Tibial artery (tissue), 4 donors: ENCODE measurements at regions not wholly inside any gene's neighbourhood (a gene's known extent, or its start where the extent isn't known, plus 50 kb on each side); places are given as distances from the start of the nearest gene placed in this dataset.

Source experiments
- DNase-seq, 2 donors: peaks; one replicate each; pipeline ENCODE4 v3.0.0-alpha.2; 2019
- H3K27ac ChIP-seq, 2 donors: fragments of 200-600 bp; sonication (generic) in 1 of 2; 1 replicate in 1 of 2; 2 replicates in 1 of 2; pipeline ENCODE4 v1.5.1; 2018 to 2019; ENCODE audit warnings: mild to moderate bottlenecking in 1 of 2
- H3K27me3 ChIP-seq, 2 donors: fragments of 200-600 bp; sonication (generic) in 1 of 2; one replicate each; pipeline versions ENCODE4 v1.5.1 to v1.6.0; 2016 to 2019
- H3K36me3 ChIP-seq, 3 donors: fragments of 200-600 bp; sonication (generic) in 2 of 3; one replicate each; pipeline ENCODE4 v1.5.1; 2016 to 2019; ENCODE audit warnings: mild to moderate bottlenecking in 2 of 3
- H3K4me1 ChIP-seq, 4 donors: fragments of 200-600 bp; sonication (generic) in 2 of 4; 1 replicate in 3 of 4; 2 replicates in 1 of 4; pipeline ENCODE4 v1.5.1; 2016 to 2019
- H3K4me3 ChIP-seq, 2 donors: fragments of 200-600 bp; sonication (generic) in 1 of 2; 1 replicate in 1 of 2; 2 replicates in 1 of 2; pipeline ENCODE4 v1.5.1; 2018 to 2019; ENCODE audit warnings: mild to moderate bottlenecking in 2 of 2
- H3K9me3 ChIP-seq, 3 donors: fragments of 200-600 bp; sonication (generic) in 1 of 3; one replicate each; pipeline ENCODE4 v1.5.1; 2016 to 2019
- intact Hi-C: fragments of 100-400 bp; cut with DNase I; formaldehyde crosslinking; loops from one replicate; pipeline ENCODE4 v1.15.0; 2023; ENCODE audit warnings: low total_unique reads
- TF ChIP-seq, protein P1 (sequence below), 2 experiments: fragments of 200-600 bp in 1 of 2; fragments of 450-650 bp in 1 of 2; IDR thresholded peaks; one replicate each; pipeline ENCODE4 v1.5.1; 2017 to 2019; ENCODE audit warnings: antibody characterized with exemption in 2 of 2, mild to moderate bottlenecking in 1 of 2, moderate library complexity in 1 of 2

DNA sequence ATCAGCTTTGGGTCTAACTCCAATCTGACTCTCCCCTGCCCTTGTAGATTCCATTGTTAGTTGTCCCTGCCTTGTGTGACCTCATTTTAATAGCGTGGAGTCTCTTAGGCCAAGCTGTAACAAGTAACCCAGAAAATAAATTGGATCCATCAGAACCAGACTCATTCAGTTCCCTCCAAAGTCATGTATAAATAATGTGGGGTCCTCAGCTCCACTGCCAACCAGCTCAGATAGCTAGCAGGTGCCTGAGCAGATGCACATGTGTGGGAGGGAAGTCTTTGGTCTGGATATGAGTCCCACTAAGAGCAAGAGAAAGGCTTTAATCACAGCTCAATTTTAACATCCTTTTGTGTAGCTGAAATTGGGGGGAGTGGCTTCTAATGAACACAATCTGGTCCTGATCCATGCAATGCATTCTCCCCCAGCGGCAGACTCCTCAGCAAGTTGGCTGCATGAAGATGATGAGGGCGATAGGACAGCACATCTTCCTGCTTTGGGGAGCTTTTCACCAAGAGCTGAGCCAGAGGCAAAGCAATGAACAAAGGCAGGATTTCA, 151.6 kb downstream of the ABCC12 start:
- Histone ChIP-seq H3K9me3 (no peaks in the 10 kb centered on the region), H3K27ac (no peak overlapping the region), H3K4me3 (no peak overlapping the region), H3K27me3 (no peaks in the 10 kb centered on the region), H3K4me1 (no peaks in the 10 kb centered on the region), H3K36me3 (no peaks in the 10 kb centered on the region)
- intact Hi-C loops: no loop called here
- DNase-seq: no peak
- TF ChIP-seq, protein P1, sequence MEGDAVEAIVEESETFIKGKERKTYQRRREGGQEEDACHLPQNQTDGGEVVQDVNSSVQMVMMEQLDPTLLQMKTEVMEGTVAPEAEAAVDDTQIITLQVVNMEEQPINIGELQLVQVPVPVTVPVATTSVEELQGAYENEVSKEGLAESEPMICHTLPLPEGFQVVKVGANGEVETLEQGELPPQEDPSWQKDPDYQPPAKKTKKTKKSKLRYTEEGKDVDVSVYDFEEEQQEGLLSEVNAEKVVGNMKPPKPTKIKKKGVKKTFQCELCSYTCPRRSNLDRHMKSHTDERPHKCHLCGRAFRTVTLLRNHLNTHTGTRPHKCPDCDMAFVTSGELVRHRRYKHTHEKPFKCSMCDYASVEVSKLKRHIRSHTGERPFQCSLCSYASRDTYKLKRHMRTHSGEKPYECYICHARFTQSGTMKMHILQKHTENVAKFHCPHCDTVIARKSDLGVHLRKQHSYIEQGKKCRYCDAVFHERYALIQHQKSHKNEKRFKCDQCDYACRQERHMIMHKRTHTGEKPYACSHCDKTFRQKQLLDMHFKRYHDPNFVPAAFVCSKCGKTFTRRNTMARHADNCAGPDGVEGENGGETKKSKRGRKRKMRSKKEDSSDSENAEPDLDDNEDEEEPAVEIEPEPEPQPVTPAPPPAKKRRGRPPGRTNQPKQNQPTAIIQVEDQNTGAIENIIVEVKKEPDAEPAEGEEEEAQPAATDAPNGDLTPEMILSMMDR (IDR thresholded peaks at IDR 0.05): no peak

DNA sequence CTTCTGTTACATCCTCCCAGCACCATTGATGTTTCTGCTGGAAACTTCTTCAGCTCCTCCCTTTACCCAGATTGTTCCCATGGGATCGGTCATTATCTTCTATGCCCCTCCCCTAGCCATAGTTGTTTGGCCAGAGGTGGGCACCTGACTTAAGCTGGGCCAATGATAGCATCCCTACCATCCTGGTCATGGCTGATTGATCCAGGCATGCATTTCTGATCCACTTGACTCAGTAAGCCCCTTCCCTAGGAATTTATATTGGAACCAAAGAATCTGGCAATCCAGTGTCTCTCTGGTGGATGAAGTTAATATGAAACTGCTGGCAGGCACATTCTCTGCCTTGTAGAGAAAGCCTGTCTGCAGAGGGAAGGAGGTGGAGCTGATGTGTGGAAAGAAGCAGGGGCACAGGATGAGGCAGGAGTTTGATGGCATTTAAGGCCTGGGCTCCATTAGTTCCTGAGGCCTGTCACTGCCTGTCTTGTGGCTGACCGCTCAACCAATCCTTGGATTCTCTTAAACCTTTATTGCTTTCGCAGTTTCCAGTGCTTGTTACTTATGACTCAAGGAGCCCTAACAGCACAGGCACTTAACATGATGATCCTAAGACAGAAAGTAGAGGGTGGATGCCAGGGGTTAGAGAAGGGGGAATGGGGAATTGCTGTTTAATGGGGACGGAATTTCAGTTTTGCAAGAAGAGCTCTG, 152.4 kb downstream of the ABCC12 start:
- no peak for DNase-seq
- TF ChIP-seq, protein P1 (IDR thresholded peaks at IDR 0.05): no peak
- H3K27me3 ChIP-seq: no peaks in the 10 kb centered on the region

DNA sequence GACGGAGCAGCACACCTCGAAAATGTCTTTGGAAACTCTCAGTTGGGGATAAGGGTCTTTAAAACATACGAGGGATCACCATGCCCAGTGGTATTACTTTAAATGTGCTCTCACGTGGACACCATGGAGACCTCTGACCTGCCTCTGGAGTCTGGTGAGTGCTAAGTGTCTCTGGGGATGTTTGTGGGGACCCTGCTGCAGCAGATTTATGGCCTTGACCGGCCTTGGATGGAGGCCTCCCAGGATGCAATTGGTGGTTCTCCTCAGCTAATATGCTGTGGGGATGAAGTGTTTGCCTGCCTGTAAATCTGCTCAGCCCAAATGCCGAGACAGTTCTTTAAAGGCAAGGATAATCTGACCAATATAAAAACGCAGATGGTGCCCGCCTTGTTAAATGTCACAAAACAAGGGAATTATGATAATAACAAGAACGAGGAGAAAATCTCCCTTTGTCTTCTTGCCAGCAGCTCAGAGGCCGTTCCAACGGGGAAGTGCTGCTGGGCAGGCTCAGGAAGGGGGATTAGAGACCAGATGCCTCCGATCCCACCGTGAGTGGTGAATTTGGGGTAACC, 154.4 kb downstream of the ABCC12 start:
- no peak for DNase-seq
- no peak overlapping the region for H3K27ac ChIP-seq
- no peak overlapping the region for H3K4me3 ChIP-seq
- intact Hi-C loops: no loop called here
- no peaks in the 10 kb centered on the region for H3K9me3 ChIP-seq
- no peaks in the 10 kb centered on the region for H3K4me1 ChIP-seq
- TF ChIP-seq, protein P1 (IDR thresholded peaks at IDR 0.05): no peak
- no peaks in the 10 kb centered on the region for H3K36me3 ChIP-seq
- H3K27me3 ChIP-seq: no peaks in the 10 kb centered on the region

More for the DNA sequence above, 152.4 kb downstream of the ABCC12 start:
- intact Hi-C loops: no loop called here
- Histone ChIP-seq H3K9me3 (no peaks in the 10 kb centered on the region), H3K4me1 (no peaks in the 10 kb centered on the region), H3K27ac (no peak overlapping the region), H3K4me3 (no peak overlapping the region), H3K36me3 (no peaks in the 10 kb centered on the region)

DNA sequence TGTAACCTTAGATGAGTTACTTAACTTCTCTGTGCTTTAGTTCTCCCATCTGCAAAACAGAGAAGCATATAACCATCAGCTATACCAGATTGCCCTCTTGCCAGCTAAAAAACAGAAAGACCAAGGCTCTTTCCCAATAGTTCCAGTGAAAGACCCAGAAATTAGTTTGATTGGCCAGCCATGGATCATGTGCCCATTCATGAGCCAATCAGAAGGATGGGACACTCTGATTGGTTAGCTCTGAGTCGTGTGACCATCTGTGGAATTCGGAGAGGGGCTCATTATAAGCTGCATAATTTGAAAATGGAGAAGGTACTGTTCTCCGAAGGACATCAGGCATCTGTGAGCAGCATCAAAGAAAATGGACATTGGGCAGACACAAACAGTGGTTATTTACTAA, 155.2 kb downstream of the ABCC12 start:
- TF ChIP-seq, protein P1 (IDR thresholded peaks at IDR 0.05): no peak
- Histone ChIP-seq H3K27ac (no peak overlapping the region), H3K27me3 (no peaks in the 10 kb centered on the region), H3K4me3 (no peak overlapping the region), H3K9me3 (no peaks in the 10 kb centered on the region), H3K4me1 (no peaks in the 10 kb centered on the region), H3K36me3 (no peaks in the 10 kb centered on the region)
- DNase-seq: no peak
- intact Hi-C loops: no loop called here

DNA sequence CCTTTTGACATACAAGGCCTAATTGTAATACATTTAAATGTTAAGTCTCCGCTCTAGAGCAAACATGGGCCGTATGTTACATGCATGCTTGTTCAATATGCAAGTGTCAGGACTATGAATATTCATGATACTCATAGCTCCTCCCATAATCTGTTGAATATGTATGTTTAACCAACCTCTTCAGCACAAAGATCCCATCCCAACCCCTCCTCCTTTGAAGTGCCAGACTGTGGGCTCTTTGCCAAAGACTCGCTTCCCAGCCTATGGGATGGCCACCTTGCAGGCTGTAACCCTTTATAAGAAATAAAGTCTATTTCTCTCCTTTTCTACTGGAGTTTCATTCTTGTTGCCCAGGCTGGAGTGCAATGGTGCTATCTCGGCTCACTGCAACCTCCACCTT, 156.2 kb downstream of the ABCC12 start:
- Histone ChIP-seq H3K27me3 (no peaks in the 10 kb centered on the region), H3K9me3 (no peaks in the 10 kb centered on the region), H3K4me1 (no peaks in the 10 kb centered on the region), H3K27ac (no peak overlapping the region), H3K36me3 (no peaks in the 10 kb centered on the region), H3K4me3 (no peak overlapping the region)
- DNase-seq: no peak
- intact Hi-C loops: no loop called here
- TF ChIP-seq, protein P1 (IDR thresholded peaks at IDR 0.05): no peak
